ENCODE measurements at regions not wholly inside any gene's neighbourhood (a gene's known extent, or its start where the extent isn't known, plus 50 kb on each side); places are given as distances from the start of the nearest gene placed in this dataset.
A peak's percentile ranks its signal among the peaks of the same experiment; 100 is the strongest.

GRCh38 chr6:14339172-14339571 is 221.6 kb downstream of the CD83 start:
- Mint-ChIP-seq H3K4me3 (no peak overlapping the region), H3K9me3 (peaks cover 2 to 16% (median 5%) of the 10 kb centered on the region in 9 donors), H3K27me3 (no peaks in the 10 kb centered on the region), H3K27ac (peak overlapping the region in 1 of 10 donors; percentile 6), H3K4me1 (peaks cover 0 to 12% (median 4%) of the 10 kb centered on the region in 4 donors), H3K36me3 (peaks cover 0 to 4% (median 0%) of the 10 kb centered on the region in 3 donors)
- no peak for DNase-seq
- ATAC-seq = no peak
- POLR2A ChIA-PET = no interaction called here

- no peak overlapping the region for H3K4me3 Mint-ChIP-seq
- DNase-seq = no peak
- no peaks in the 10 kb centered on the region for H3K27me3 Mint-ChIP-seq
- POLR2A ChIA-PET = no interaction called here
- peaks cover 0 to 12% (median 4%) of the 10 kb centered on the region in 4 donors for H3K4me1 Mint-ChIP-seq
- H3K36me3 Mint-ChIP-seq = peaks cover 0 to 4% (median 0%) of the 10 kb centered on the region in 3 donors
- peaks cover 2 to 14% (median 5%) of the 10 kb centered on the region in 9 donors for H3K9me3 Mint-ChIP-seq
- H3K27ac Mint-ChIP-seq = peak overlapping the region in 2 of 10 donors; percentile 6 to 12
- ATAC-seq = no peak
These were observed 222.4 kb downstream of the CD83 start for GRCh38 chr6:14339711-14340584.

GRCh38 chr6:14344486-14344885 is 226.9 kb downstream of the CD83 start:
- Mint-ChIP-seq H3K9me3 (peaks cover 0 to 2% (median 0%) of the 10 kb centered on the region in 9 donors), H3K27me3 (no peaks in the 10 kb centered on the region), H3K36me3 (no peaks in the 10 kb centered on the region), H3K4me3 (no peak overlapping the region), H3K4me1 (peaks cover 0 to 24% (median 8%) of the 10 kb centered on the region in 4 donors), H3K27ac (no peak overlapping the region)
- POLR2A ChIA-PET = no interaction called here
- DNase-seq (no peak), ATAC-seq (no peak)

GRCh38 chr6:14348389-14348788 is 230.8 kb downstream of the CD83 start:
- DNase-seq (no peak), ATAC-seq (no peak)
- no peak overlapping the region for H3K4me3 Mint-ChIP-seq
- no peak overlapping the region for H3K27ac Mint-ChIP-seq
- POLR2A ChIA-PET = no interaction called here
- H3K27me3 Mint-ChIP-seq = no peaks in the 10 kb centered on the region
- peaks cover 0 to 6% (median 2%) of the 10 kb centered on the region in 9 donors for H3K9me3 Mint-ChIP-seq
- H3K4me1 Mint-ChIP-seq = peaks cover 2 to 24% (median 15%) of the 10 kb centered on the region in 4 donors
- H3K36me3 Mint-ChIP-seq = peaks cover 0 to 6% (median 0%) of the 10 kb centered on the region in 3 donors

- DNase-seq = no peak
- POLR2A ChIA-PET = no interaction called here
- H3K9me3 Mint-ChIP-seq = peaks cover 0 to 6% (median 2%) of the 10 kb centered on the region in 9 donors
- H3K4me1 Mint-ChIP-seq = peaks cover 2 to 33% (median 18%) of the 10 kb centered on the region in 4 donors
- H3K4me3 Mint-ChIP-seq = no peak overlapping the region
- no peaks in the 10 kb centered on the region for H3K27me3 Mint-ChIP-seq
- ATAC-seq = no peak
- peaks cover 0 to 6% (median 0%) of the 10 kb centered on the region in 3 donors for H3K36me3 Mint-ChIP-seq
- no peak overlapping the region for H3K27ac Mint-ChIP-seq
These were observed 231.9 kb downstream of the CD83 start for GRCh38 chr6:14349507-14349906.

GRCh38 chr6:14350210-14350609 is 232.6 kb downstream of the CD83 start:
- Mint-ChIP-seq H3K9me3 (peaks cover 0 to 6% (median 2%) of the 10 kb centered on the region in 9 donors), H3K36me3 (peaks cover 0 to 6% (median 0%) of the 10 kb centered on the region in 3 donors), H3K4me3 (no peak overlapping the region), H3K27me3 (no peaks in the 10 kb centered on the region), H3K4me1 (peaks cover 4 to 40% (median 24%) of the 10 kb centered on the region in 4 donors), H3K27ac (no peak overlapping the region)
- POLR2A ChIA-PET = no interaction called here
- DNase-seq = no peak
- ATAC-seq = no peak

- H3K27ac Mint-ChIP-seq = peak overlapping the region in 2 of 10 donors; percentile 35 to 46
- DNase-seq (no peak), ATAC-seq (no peak)
- POLR2A ChIA-PET = interaction anchor here (0.5 kb wide), 1 partner anchor 620 kb away, joined by 4 read pairs; no protein-coding TSS in a partner anchor
- H3K4me3 Mint-ChIP-seq = no peak overlapping the region
- H3K4me1 Mint-ChIP-seq = peaks cover 4 to 38% (median 25%) of the 10 kb centered on the region in 4 donors
- peaks cover 0 to 6% (median 0%) of the 10 kb centered on the region in 3 donors for H3K36me3 Mint-ChIP-seq
- H3K9me3 Mint-ChIP-seq = peaks cover 0 to 6% (median 2%) of the 10 kb centered on the region in 9 donors
- H3K27me3 Mint-ChIP-seq = no peaks in the 10 kb centered on the region
These were observed 235.7 kb downstream of the CD83 start for GRCh38 chr6:14353281-14353680.

- peaks cover 0 to 6% (median 0%) of the 10 kb centered on the region in 3 donors for H3K36me3 Mint-ChIP-seq
- DNase-seq = no peak
- H3K4me3 Mint-ChIP-seq = no peak overlapping the region
- peaks cover 0 to 6% (median 2%) of the 10 kb centered on the region in 9 donors for H3K9me3 Mint-ChIP-seq
- H3K4me1 Mint-ChIP-seq = peaks cover 4 to 33% (median 22%) of the 10 kb centered on the region in 4 donors
- POLR2A ChIA-PET = no interaction called here
- H3K27ac Mint-ChIP-seq = no peak overlapping the region
- H3K27me3 Mint-ChIP-seq = no peaks in the 10 kb centered on the region
- no peak for ATAC-seq
These were observed 236.2 kb downstream of the CD83 start for GRCh38 chr6:14353798-14354197.

- POLR2A ChIA-PET = no interaction called here
- no peak overlapping the region for H3K4me3 Mint-ChIP-seq
- ATAC-seq (no peak), DNase-seq (peak in 1 of 10 donors; percentile 2)
- H3K27me3 Mint-ChIP-seq = no peaks in the 10 kb centered on the region
- H3K36me3 Mint-ChIP-seq = peaks cover 0 to 6% (median 0%) of the 10 kb centered on the region in 3 donors
- H3K9me3 Mint-ChIP-seq = peaks cover 0 to 6% (median 2%) of the 10 kb centered on the region in 9 donors
- H3K27ac Mint-ChIP-seq = no peak overlapping the region
- peaks cover 4 to 26% (median 19%) of the 10 kb centered on the region in 4 donors for H3K4me1 Mint-ChIP-seq
These were observed 237.5 kb downstream of the CD83 start for GRCh38 chr6:14354919-14355572.

- Mint-ChIP-seq H3K27me3 (no peaks in the 10 kb centered on the region), H3K4me3 (no peak overlapping the region), H3K4me1 (peaks cover 2 to 10% (median 7%) of the 10 kb centered on the region in 4 donors), H3K27ac (no peak overlapping the region), H3K9me3 (peaks cover 0 to 2% (median 0%) of the 10 kb centered on the region in 9 donors), H3K36me3 (no peaks in the 10 kb centered on the region)
- POLR2A ChIA-PET = no interaction called here
- DNase-seq (no peak), ATAC-seq (no peak)
These were observed 241.9 kb downstream of the CD83 start for GRCh38 chr6:14359438-14359837.

- DNase-seq (no peak), ATAC-seq (no peak)
- POLR2A ChIA-PET = no interaction called here
- no peaks in the 10 kb centered on the region for H3K9me3 Mint-ChIP-seq
- H3K4me3 Mint-ChIP-seq = no peak overlapping the region
- no peaks in the 10 kb centered on the region for H3K36me3 Mint-ChIP-seq
- H3K27ac Mint-ChIP-seq = no peak overlapping the region
- H3K27me3 Mint-ChIP-seq = no peaks in the 10 kb centered on the region
- H3K4me1 Mint-ChIP-seq = peaks cover 0 to 2% (median 0%) of the 10 kb centered on the region in 4 donors
These were observed 243.0 kb downstream of the CD83 start for GRCh38 chr6:14360565-14360964.

GRCh38 chr6:14361297-14361696 is 243.7 kb downstream of the CD83 start:
- ATAC-seq (no peak), DNase-seq (no peak)
- H3K27ac Mint-ChIP-seq = no peak overlapping the region
- no peaks in the 10 kb centered on the region for H3K27me3 Mint-ChIP-seq
- peaks cover 0 to 2% (median 0%) of the 10 kb centered on the region in 4 donors for H3K4me1 Mint-ChIP-seq
- POLR2A ChIA-PET = no interaction called here
- no peak overlapping the region for H3K4me3 Mint-ChIP-seq
- H3K9me3 Mint-ChIP-seq = no peaks in the 10 kb centered on the region
- H3K36me3 Mint-ChIP-seq = no peaks in the 10 kb centered on the region

Measured in naive thymus-derived CD8-positive, alpha-beta T cell (primary cell).